SK-N-SH (cell line): ENCODE measurements at regions not wholly inside any gene's neighbourhood (a gene's known extent, or its start where the extent isn't known, plus 50 kb on each side); places are given as distances from the start of the nearest gene placed in this dataset.

ENCODE experiments used
- CTCF ChIA-PET: fragments of 300-600, 350-600 bp; formaldehyde crosslinking; extraction: SDS; loops from one replicate; lab custom pipeline; 2021; lab: Yijun Ruan, JAX
- POLR2A ChIA-PET: fragments of 350-600 bp; sonication (Branson Sonifier 250); formaldehyde crosslinking; extraction: SDS; loops from one replicate; lab custom pipeline; 2020; ENCODE audit warnings: antibody characterized with exemption, inconsistent platforms; lab: Yijun Ruan, JAX
- DNase-seq: peaks from one replicate; pipeline ENCODE4 v3.0.0; 2012
- H2AFZ ChIP-seq: fragments of 200-600 bp; sonication (generic); 2 replicates; pipeline ENCODE4 v1.8.1; 2016; ENCODE audit warnings: antibody characterized with exemption, mild to moderate bottlenecking, low read depth
- H3F3A ChIP-seq: fragments of 200-600 bp; sonication (generic); replicated peaks from 2 replicates; pipeline ENCODE3; 2016; ENCODE audit warnings: antibody characterized with exemption, mild to moderate bottlenecking; ENCODE audit not compliant: insufficient read depth
- H3K27ac ChIP-seq, 2 experiments: fragments of 200-500 bp in 1 of 2; fragments of 200-600 bp in 1 of 2; sonication (Bioruptor generic) in 1 of 2; sonication (generic), shearing (Covaris generic) in 1 of 2; 2 replicates each; pipeline versions ENCODE4 v1.5.1 to v1.6.1; 2014 to 2016; ENCODE audit warnings: low read depth in 2 of 2, inconsistent platforms in 1 of 2, low read length in 1 of 2, mild to moderate bottlenecking in 1 of 2, mixed read lengths in 1 of 2
- H3K27me3 ChIP-seq: fragments of 200-600 bp; sonication (generic), shearing (Covaris generic); 2 replicates; pipeline ENCODE4 v1.6.1; 2016; ENCODE audit warnings: mixed run types; ENCODE audit not compliant: insufficient read depth
- H3K36me3 ChIP-seq, 2 experiments: fragments of 200-500 bp in 1 of 2; fragments of 200-600 bp in 1 of 2; sonication (Bioruptor generic) in 1 of 2; sonication (generic) in 1 of 2; replicated peaks in 1 of 2; 2 replicates each; pipeline versions ENCODE3 to v1.5.1; 2014 to 2016; ENCODE audit warnings: low read length in 1 of 2, mild to moderate bottlenecking in 1 of 2; ENCODE audit not compliant: insufficient read depth in 2 of 2, control insufficient read depth in 1 of 2
- H3K4me1 ChIP-seq, 2 experiments: fragments of 200-500 bp in 1 of 2; fragments of 200-600 bp in 1 of 2; sonication (Bioruptor generic) in 1 of 2; sonication (generic), shearing (Covaris generic) in 1 of 2; 2 replicates each; pipeline versions ENCODE4 v1.5.1 to v1.6.1; 2014 to 2016; ENCODE audit warnings: low read depth in 1 of 2, low read length in 1 of 2, mixed run types in 1 of 2; ENCODE audit not compliant: insufficient read depth in 2 of 2, control insufficient read depth in 1 of 2
- H3K4me2 ChIP-seq: fragments of 200-600 bp; sonication (generic), shearing (Covaris generic); 2 replicates; pipeline ENCODE4 v1.6.1; 2017; ENCODE audit warnings: mixed run types
- H3K4me3 ChIP-seq, 2 experiments: fragments of 200-500 bp in 1 of 2; fragments of 200-600 bp in 1 of 2; sonication (Bioruptor generic) in 1 of 2; sonication (generic), shearing (Covaris generic) in 1 of 2; 2 replicates each; pipeline versions ENCODE4 v1.5.1 to v1.8.1; 2014 to 2016; ENCODE audit warnings: low read depth in 2 of 2, inconsistent platforms in 1 of 2, low read length in 1 of 2, mild to moderate bottlenecking in 1 of 2, mixed read lengths in 1 of 2, moderate library complexity in 1 of 2
- H3K79me2 ChIP-seq: fragments of 200-600 bp; sonication (generic); 2 replicates; pipeline ENCODE4 v1.8.1; 2017; ENCODE audit warnings: mild to moderate bottlenecking; ENCODE audit not compliant: insufficient read depth
- H3K9ac ChIP-seq: fragments of 200-600 bp; sonication (generic); 2 replicates; pipeline ENCODE4 v1.6.1; 2017; ENCODE audit warnings: mixed run types
- H3K9me2 ChIP-seq: fragments of 200-600 bp; sonication (generic); 2 replicates; pipeline ENCODE4 v1.6.1; 2017; ENCODE audit warnings: mixed run types
- H3K9me3 ChIP-seq: fragments of 200-600 bp; sonication (generic); 2 replicates; pipeline ENCODE4 v1.6.1; 2017; ENCODE audit warnings: mixed run types, mild to moderate bottlenecking, moderate library complexity
- H4K20me1 ChIP-seq: fragments of 200-600 bp; sonication (generic); 2 replicates; pipeline ENCODE4 v1.6.1; 2017; ENCODE audit warnings: mild to moderate bottlenecking, mixed run types; ENCODE audit not compliant: insufficient read depth
- CHD2 ChIP-seq: fragments of 150-350 bp; IDR thresholded peaks from 2 replicates; pipeline ENCODE4 v1.6.1; 2018; ENCODE audit warnings: low read length; ENCODE audit not compliant: partially characterized antibody
- EZH2phosphoT487 ChIP-seq: fragments of 200-600 bp; sonication (generic); IDR thresholded peaks from 2 replicates; pipeline ENCODE4 v1.6.1; 2017; ENCODE audit warnings: low read depth, mixed run types, mild to moderate bottlenecking, antibody characterized with exemption, moderate library complexity, borderline replicate concordance
- FOSL2 ChIP-seq: IDR thresholded peaks from 2 replicates; pipeline ENCODE4 v1.4.0; 2012; ENCODE audit warnings: low read depth, mild to moderate bottlenecking, moderate library complexity, borderline replicate concordance
- FOXJ3 ChIP-seq: sonication (generic); formaldehyde crosslinking; IDR thresholded peaks from 2 replicates; pipeline ENCODE4 v1.5.1; 2020; ENCODE audit warnings: mild to moderate bottlenecking, missing genetic modification reagents
- GABPA ChIP-seq: IDR thresholded peaks from 2 replicates; pipeline ENCODE4 v1.4.0; 2012; ENCODE audit warnings: low read depth, mild to moderate bottlenecking
- GATA2 ChIP-seq: sonication (generic); formaldehyde crosslinking; IDR thresholded peaks from 2 replicates; pipeline ENCODE4 v1.5.0; 2020; ENCODE audit warnings: mild to moderate bottlenecking, missing genetic modification reagents
- JUND ChIP-seq: IDR thresholded peaks from 2 replicates; pipeline ENCODE4 v1.4.0; 2012
- NFIC ChIP-seq: IDR thresholded peaks from 2 replicates; pipeline ENCODE4 v1.4.0; 2012; ENCODE audit warnings: borderline replicate concordance
- NRF1 ChIP-seq: IDR thresholded peaks from 2 replicates; pipeline ENCODE4 v1.6.1; 2012; ENCODE audit warnings: low read depth, mild to moderate bottlenecking, low read length
- PBX3 ChIP-seq: IDR thresholded peaks from 2 replicates; pipeline ENCODE4; 2012
- POLR2AphosphoS5 ChIP-seq: IDR thresholded peaks from 2 replicates; pipeline ENCODE4 v1.6.1; 2012; ENCODE audit warnings: low read depth, low read length
- RAD21 ChIP-seq: IDR thresholded peaks from 2 replicates; pipeline ENCODE4 v1.6.1; 2012; ENCODE audit warnings: mild to moderate bottlenecking, low read length
- RCOR1 ChIP-seq: fragments of 150-350 bp; IDR thresholded peaks from 2 replicates; pipeline ENCODE4 v1.6.1; 2017; ENCODE audit warnings: antibody characterized with exemption, low read length
- RFX5 ChIP-seq: IDR thresholded peaks from 2 replicates; pipeline ENCODE4 v1.6.1; 2012; ENCODE audit warnings: mild to moderate bottlenecking, improper control_type of control experiment, low read length
- RXRA ChIP-seq: IDR thresholded peaks from 2 replicates; pipeline ENCODE4 v1.4.0; 2012; ENCODE audit warnings: low read depth, mild to moderate bottlenecking, borderline replicate concordance
- SIN3A ChIP-seq: IDR thresholded peaks from 2 replicates; pipeline ENCODE4 v1.6.1; 2012; ENCODE audit warnings: low read depth, mild to moderate bottlenecking, low read length, moderate library complexity, borderline replicate concordance
- TCF12 ChIP-seq: IDR thresholded peaks from 2 replicates; pipeline ENCODE4 v1.4.0; 2012
- TEAD4 ChIP-seq: IDR thresholded peaks from 2 replicates; pipeline ENCODE4 v1.4.0; 2012; ENCODE audit warnings: mild to moderate bottlenecking, borderline replicate concordance; ENCODE audit not compliant: insufficient read depth
- YY1 ChIP-seq: IDR thresholded peaks from 2 replicates; pipeline ENCODE4 v1.4.0; 2012; ENCODE audit warnings: low read depth, mild to moderate bottlenecking
- WGBS: methylation state at CpG from one replicate; pipeline ENCODE4 v1.1.6; 2017; ENCODE audit warnings: low lambda C conversion rate; 5-methylcytosine and 5-hydroxymethylcytosine counted together
- TF ChIP-seq, protein P1 (sequence below): fragments of 200-600 bp; sonication (generic); IDR thresholded peaks from 2 replicates; pipeline ENCODE4 v1.6.1; 2017; ENCODE audit warnings: antibody characterized with exemption, mild to moderate bottlenecking, moderate library complexity
- TF ChIP-seq, protein P2 (sequence below): fragments of 150-350 bp; IDR thresholded peaks from 2 replicates; pipeline ENCODE4 v1.6.1; 2016; ENCODE audit warnings: mild to moderate bottlenecking, low read depth, low read length
- TF ChIP-seq, protein P3 (sequence below): fragments of 150-350 bp; IDR thresholded peaks from 2 replicates; pipeline ENCODE4 v1.6.1; 2017; ENCODE audit warnings: antibody characterized with exemption, low read length, low read depth, borderline replicate concordance

DNA sequence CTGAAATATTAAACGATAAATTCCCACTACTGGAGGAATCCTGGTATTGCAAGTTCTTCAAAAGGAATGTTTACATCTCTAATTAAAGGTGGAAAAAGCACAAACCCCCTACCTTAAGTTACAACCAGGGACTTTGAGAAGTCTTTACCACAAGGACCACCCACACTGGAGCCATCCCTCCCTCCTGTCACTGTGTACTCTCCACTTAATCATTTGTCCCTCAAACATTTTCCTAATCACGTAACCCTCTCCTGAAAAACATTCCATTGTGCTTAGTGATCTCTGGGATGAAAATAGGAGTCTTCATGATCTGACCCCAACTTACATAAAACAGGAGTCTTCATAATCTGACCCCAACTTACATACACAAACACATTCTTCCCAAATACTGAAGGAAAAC, 85.7 kb downstream of the SUCLG1 start:
- Histone ChIP-seq H3K4me2 (no peak overlapping the region), H3K4me1 (no peaks in the 10 kb centered on the region), H3F3A (no peaks in the 10 kb centered on the region), H4K20me1 (no peaks in the 10 kb centered on the region), H3K9ac (no peak overlapping the region), H3K27me3 (no peaks in the 10 kb centered on the region), H3K9me2 (no peaks in the 10 kb centered on the region), H3K36me3 (no peaks in the 10 kb centered on the region), H3K4me3 (no peak overlapping the region), H3K9me3 (no peaks in the 10 kb centered on the region), H2AFZ (no peak overlapping the region)
- whole genome bisulfite sequencing: 30% methylated on average over 2 of the region's 2 CpGs
- DNase-seq: no peak
- POLR2A ChIA-PET: no interaction called here
- TF ChIP-seq, protein P1, sequence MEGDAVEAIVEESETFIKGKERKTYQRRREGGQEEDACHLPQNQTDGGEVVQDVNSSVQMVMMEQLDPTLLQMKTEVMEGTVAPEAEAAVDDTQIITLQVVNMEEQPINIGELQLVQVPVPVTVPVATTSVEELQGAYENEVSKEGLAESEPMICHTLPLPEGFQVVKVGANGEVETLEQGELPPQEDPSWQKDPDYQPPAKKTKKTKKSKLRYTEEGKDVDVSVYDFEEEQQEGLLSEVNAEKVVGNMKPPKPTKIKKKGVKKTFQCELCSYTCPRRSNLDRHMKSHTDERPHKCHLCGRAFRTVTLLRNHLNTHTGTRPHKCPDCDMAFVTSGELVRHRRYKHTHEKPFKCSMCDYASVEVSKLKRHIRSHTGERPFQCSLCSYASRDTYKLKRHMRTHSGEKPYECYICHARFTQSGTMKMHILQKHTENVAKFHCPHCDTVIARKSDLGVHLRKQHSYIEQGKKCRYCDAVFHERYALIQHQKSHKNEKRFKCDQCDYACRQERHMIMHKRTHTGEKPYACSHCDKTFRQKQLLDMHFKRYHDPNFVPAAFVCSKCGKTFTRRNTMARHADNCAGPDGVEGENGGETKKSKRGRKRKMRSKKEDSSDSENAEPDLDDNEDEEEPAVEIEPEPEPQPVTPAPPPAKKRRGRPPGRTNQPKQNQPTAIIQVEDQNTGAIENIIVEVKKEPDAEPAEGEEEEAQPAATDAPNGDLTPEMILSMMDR: 0 out of 2 replicates have a peak, but pooled peaks have one; percentile 14
- TF ChIP-seq NFIC: no peak
- TF ChIP-seq, all 33 proteins: peak for 1
- CTCF ChIA-PET: interaction anchor here (0.7 kb wide), 1 partner anchor 16 kb away, joined by 3 read pairs; no protein-coding TSS in a partner anchor
- H3K27ac ChIP-seq: no peak overlapping the region
- no peaks in the 10 kb centered on the region for H3K79me2 ChIP-seq

GRCh38 chr2:84362541-84362940, 96.5 kb downstream of the SUCLG1 start:
- Histone ChIP-seq H4K20me1 (no peaks in the 10 kb centered on the region), H3K27me3 (no peaks in the 10 kb centered on the region), H3K9ac (no peak overlapping the region), H2AFZ (no peak overlapping the region), H3K4me2 (no peak overlapping the region), H3K4me1 (no peaks in the 10 kb centered on the region), H3K27ac (no peak overlapping the region), H3K9me3 (no peaks in the 10 kb centered on the region), H3K36me3 (no peaks in the 10 kb centered on the region), H3K79me2 (no peaks in the 10 kb centered on the region), H3F3A (no peaks in the 10 kb centered on the region), H3K4me3 (no peak overlapping the region), H3K9me2 (no peaks in the 10 kb centered on the region)
- ChIA-PET POLR2A (no interaction called here), CTCF (no interaction called here)
- DNase-seq: no peak
- no peak for TF ChIP-seq JUND
- TF ChIP-seq, protein P2, sequence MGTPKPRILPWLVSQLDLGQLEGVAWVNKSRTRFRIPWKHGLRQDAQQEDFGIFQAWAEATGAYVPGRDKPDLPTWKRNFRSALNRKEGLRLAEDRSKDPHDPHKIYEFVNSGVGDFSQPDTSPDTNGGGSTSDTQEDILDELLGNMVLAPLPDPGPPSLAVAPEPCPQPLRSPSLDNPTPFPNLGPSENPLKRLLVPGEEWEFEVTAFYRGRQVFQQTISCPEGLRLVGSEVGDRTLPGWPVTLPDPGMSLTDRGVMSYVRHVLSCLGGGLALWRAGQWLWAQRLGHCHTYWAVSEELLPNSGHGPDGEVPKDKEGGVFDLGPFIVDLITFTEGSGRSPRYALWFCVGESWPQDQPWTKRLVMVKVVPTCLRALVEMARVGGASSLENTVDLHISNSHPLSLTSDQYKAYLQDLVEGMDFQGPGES: no peak
- TF ChIP-seq TEAD4: no peak
- TF ChIP-seq, protein P3, sequence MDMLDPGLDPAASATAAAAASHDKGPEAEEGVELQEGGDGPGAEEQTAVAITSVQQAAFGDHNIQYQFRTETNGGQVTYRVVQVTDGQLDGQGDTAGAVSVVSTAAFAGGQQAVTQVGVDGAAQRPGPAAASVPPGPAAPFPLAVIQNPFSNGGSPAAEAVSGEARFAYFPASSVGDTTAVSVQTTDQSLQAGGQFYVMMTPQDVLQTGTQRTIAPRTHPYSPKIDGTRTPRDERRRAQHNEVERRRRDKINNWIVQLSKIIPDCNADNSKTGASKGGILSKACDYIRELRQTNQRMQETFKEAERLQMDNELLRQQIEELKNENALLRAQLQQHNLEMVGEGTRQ: no peak
- TF ChIP-seq NRF1: no peak
- TF ChIP-seq YY1: no peak
- TF ChIP-seq FOXJ3 (CRISPR knock-in tag): no peak
- TF ChIP-seq GABPA: no peak
- TF ChIP-seq FOSL2: no peak
- TF ChIP-seq RFX5: no peak
- no peak for TF ChIP-seq RCOR1
- no peak for TF ChIP-seq PBX3
- TF ChIP-seq EZH2phosphoT487: no peak
- TF ChIP-seq TCF12: no peak
- TF ChIP-seq RAD21: no peak
- no peak for TF ChIP-seq CHD2
- TF ChIP-seq POLR2AphosphoS5: no peak
- TF ChIP-seq SIN3A: no peak
- TF ChIP-seq RXRA: no peak
- no peak for TF ChIP-seq GATA2 (CRISPR knock-in tag)
- 0% methylated on average over 1 of the region's 1 CpG for WGBS
